ENCODE measurements at regions not wholly inside any gene's neighbourhood (a gene's known extent, or its start where the extent isn't known, plus 50 kb on each side); places are given as distances from the start of the nearest gene placed in this dataset.

GRCh38 chr15:62242999-62243398 is 77.9 kb upstream of the C2CD4B start:
- TF ChIP-seq CTCF (conservative IDR thresholded peaks at IDR 0.05 in 1 of 2, IDR thresholded peaks at IDR 0.05 in 1 of 2; ENCODE audit: low read depth in 1 of 2, low read length in 2 of 2) (no peak), EZH2 (IDR thresholded peaks at IDR 0.05; ENCODE audit: low read length, missing control alignments) (no peak)

All from fibroblast of lung (primary cell).